GM12891 (cell line): ENCODE measurements at regions not wholly inside any gene's neighbourhood (a gene's known extent, or its start where the extent isn't known, plus 50 kb on each side); places are given as distances from the start of the nearest gene placed in this dataset.

Source experiments
- POLR2A ChIP-seq: IDR thresholded peaks from 2 replicates; pipeline ENCODE4 v1.6.1; 2011; ENCODE audit warnings: low read depth, low read length, control low read depth
- POLR2AphosphoS5 ChIP-seq: IDR thresholded peaks from 2 replicates; pipeline ENCODE4 v1.6.1; 2011; ENCODE audit warnings: low read depth, low read length, control low read depth
- SPI1 ChIP-seq: IDR thresholded peaks from 2 replicates; pipeline ENCODE4 v1.6.1; 2011; ENCODE audit warnings: low read depth, low read length, control low read depth
- TAF1 ChIP-seq: IDR thresholded peaks from 2 replicates; pipeline ENCODE4 v1.6.1; 2011; ENCODE audit warnings: low read depth, low read length, control low read depth

DNA sequence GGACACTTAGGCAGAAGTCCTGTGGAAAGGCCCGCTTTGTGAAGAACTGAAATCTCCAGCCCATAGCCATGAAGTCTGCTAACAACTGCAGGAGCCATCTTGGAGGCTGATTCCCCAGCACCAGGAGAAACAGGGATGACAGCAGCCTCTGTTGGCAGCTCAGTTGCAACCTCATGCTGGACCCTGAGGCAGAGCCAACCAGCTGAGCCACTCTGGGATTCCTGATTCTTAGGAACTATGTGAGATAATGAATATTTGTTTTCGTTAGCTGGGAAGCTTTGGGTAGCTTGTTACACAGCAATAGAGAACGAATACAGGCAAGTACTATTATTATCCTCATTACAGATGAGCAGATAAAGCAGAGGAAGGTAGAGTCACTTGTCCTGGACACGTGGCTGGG is 210.5 kb upstream of the ANKH start:
- no peak for TF ChIP-seq POLR2AphosphoS5
- no peak for TF ChIP-seq SPI1
- no peak for TF ChIP-seq POLR2A
- no peak for TF ChIP-seq TAF1
